ENCODE measurements at regions not wholly inside any gene's neighbourhood (a gene's known extent, or its start where the extent isn't known, plus 50 kb on each side); places are given as distances from the start of the nearest gene placed in this dataset.

GRCh38 chr3:33919312-33920120 lies 121.1 kb downstream of the PDCD6IP start:
- no peak for DNase-seq (ENCODE audit: low read depth in 1 of 2, low spot score in 2 of 2)
- Histone ChIP-seq H3K4me1 (replicated peaks) (no peaks in the 10 kb centered on the region), H3K36me3 (no peaks in the 10 kb centered on the region), H3K27me3 (replicated peaks) (no peaks in the 10 kb centered on the region), H3K4me3 (no peak overlapping the region), H3K27ac (no peak overlapping the region), H3K9me3 (replicated peaks) (no peaks in the 10 kb centered on the region)

- H3K4me1 ChIP-seq (replicated peaks), result no peaks in the 10 kb centered on the region
- no peak overlapping the region for H3K27ac ChIP-seq
- no peak for DNase-seq (ENCODE audit: low read depth in 1 of 2, low spot score in 2 of 2)
- H3K27me3 ChIP-seq (replicated peaks), result no peaks in the 10 kb centered on the region
- no peaks in the 10 kb centered on the region for H3K36me3 ChIP-seq
- no peak overlapping the region for H3K4me3 ChIP-seq
- no peaks in the 10 kb centered on the region for H3K9me3 ChIP-seq (replicated peaks)
These were observed 122.1 kb downstream of the PDCD6IP start for GRCh38 chr3:33920511-33920910.

GRCh38 chr3:33921608-33922007 lies 123.2 kb downstream of the PDCD6IP start:
- Histone ChIP-seq H3K9me3 (replicated peaks) (no peaks in the 10 kb centered on the region), H3K4me1 (replicated peaks) (no peaks in the 10 kb centered on the region), H3K27me3 (replicated peaks) (no peaks in the 10 kb centered on the region), H3K27ac (no peak overlapping the region), H3K36me3 (no peaks in the 10 kb centered on the region), H3K4me3 (no peak overlapping the region)
- no peak for DNase-seq (ENCODE audit: low read depth in 1 of 2, low spot score in 2 of 2)

- Histone ChIP-seq H3K9me3 (replicated peaks) (no peaks in the 10 kb centered on the region), H3K36me3 (no peaks in the 10 kb centered on the region), H3K27ac (no peak overlapping the region), H3K27me3 (replicated peaks) (no peaks in the 10 kb centered on the region), H3K4me3 (no peak overlapping the region), H3K4me1 (replicated peaks) (no peaks in the 10 kb centered on the region)
- DNase-seq (ENCODE audit: low read depth in 1 of 2, low spot score in 2 of 2), result no peak
These were observed 128.7 kb downstream of the PDCD6IP start for GRCh38 chr3:33926998-33927605.

GRCh38 chr3:33929813-33930212 lies 131.4 kb downstream of the PDCD6IP start:
- Histone ChIP-seq H3K27me3 (replicated peaks) (no peaks in the 10 kb centered on the region), H3K9me3 (replicated peaks) (no peaks in the 10 kb centered on the region), H3K36me3 (no peaks in the 10 kb centered on the region), H3K27ac (no peak overlapping the region), H3K4me3 (no peak overlapping the region), H3K4me1 (replicated peaks) (no peaks in the 10 kb centered on the region)
- DNase-seq (ENCODE audit: low read depth in 1 of 2, low spot score in 2 of 2), result no peak

- Histone ChIP-seq H3K27ac (no peak overlapping the region), H3K36me3 (no peaks in the 10 kb centered on the region), H3K27me3 (replicated peaks) (no peaks in the 10 kb centered on the region), H3K4me3 (no peak overlapping the region), H3K9me3 (replicated peaks) (no peaks in the 10 kb centered on the region), H3K4me1 (replicated peaks) (no peaks in the 10 kb centered on the region)
- DNase-seq (ENCODE audit: low read depth in 1 of 2, low spot score in 2 of 2), result no peak
These were observed 133.1 kb downstream of the PDCD6IP start for GRCh38 chr3:33931512-33931911.

- Histone ChIP-seq H3K36me3 (no peaks in the 10 kb centered on the region), H3K27me3 (replicated peaks) (no peaks in the 10 kb centered on the region), H3K27ac (no peak overlapping the region), H3K9me3 (replicated peaks) (no peaks in the 10 kb centered on the region), H3K4me1 (replicated peaks) (no peaks in the 10 kb centered on the region), H3K4me3 (no peak overlapping the region)
- no peak for DNase-seq (ENCODE audit: low read depth in 1 of 2, low spot score in 2 of 2)
These were observed 133.8 kb downstream of the PDCD6IP start for GRCh38 chr3:33932010-33932764.

GRCh38 chr3:33936171-33936920 lies 137.9 kb downstream of the PDCD6IP start:
- Histone ChIP-seq H3K27me3 (replicated peaks) (no peaks in the 10 kb centered on the region), H3K4me1 (replicated peaks) (no peaks in the 10 kb centered on the region), H3K9me3 (replicated peaks) (no peaks in the 10 kb centered on the region), H3K36me3 (no peaks in the 10 kb centered on the region), H3K4me3 (no peak overlapping the region), H3K27ac (no peak overlapping the region)
- no peak for DNase-seq (ENCODE audit: low read depth in 1 of 2, low spot score in 2 of 2)

GRCh38 chr3:33936921-33937525 lies 138.6 kb downstream of the PDCD6IP start:
- no peak for DNase-seq (ENCODE audit: low read depth in 1 of 2, low spot score in 2 of 2)
- no peaks in the 10 kb centered on the region for H3K9me3 ChIP-seq (replicated peaks)

GRCh38 chr3:33937628-33938027 lies 139.2 kb downstream of the PDCD6IP start:
- no peaks in the 10 kb centered on the region for H3K27me3 ChIP-seq (replicated peaks)
- DNase-seq (ENCODE audit: low read depth in 1 of 2, low spot score in 2 of 2), result no peak
- H3K9me3 ChIP-seq (replicated peaks), result no peaks in the 10 kb centered on the region
- no peaks in the 10 kb centered on the region; the same call in 1 of the 2 replicates for H3K4me1 ChIP-seq (replicated peaks)
- no peaks in the 10 kb centered on the region for H3K36me3 ChIP-seq
- no peak overlapping the region for H3K4me3 ChIP-seq
- no peak overlapping the region for H3K27ac ChIP-seq

More at GRCh38 chr3:33936921-33937525, 138.6 kb downstream of the PDCD6IP start:
- Histone ChIP-seq H3K27ac (no peak overlapping the region), H3K36me3 (no peaks in the 10 kb centered on the region), H3K27me3 (replicated peaks) (no peaks in the 10 kb centered on the region), H3K4me1 (replicated peaks) (no peaks in the 10 kb centered on the region), H3K4me3 (no peak overlapping the region)

- no peak overlapping the region for H3K4me3 ChIP-seq
- no peaks in the 10 kb centered on the region for H3K36me3 ChIP-seq
- no peaks in the 10 kb centered on the region for H3K27me3 ChIP-seq (replicated peaks)
- no peak overlapping the region for H3K27ac ChIP-seq
- no peak for DNase-seq (ENCODE audit: low read depth in 1 of 2, low spot score in 2 of 2)
- H3K9me3 ChIP-seq (replicated peaks), result no peaks in the 10 kb centered on the region
- H3K4me1 ChIP-seq (replicated peaks), result no peaks in the 10 kb centered on the region; the same call in 1 of the 2 replicates
These were observed 141.7 kb downstream of the PDCD6IP start for GRCh38 chr3:33940149-33940548.

GRCh38 chr3:33940736-33941135 lies 142.3 kb downstream of the PDCD6IP start:
- no peak overlapping the region for H3K4me3 ChIP-seq
- H3K36me3 ChIP-seq, result no peaks in the 10 kb centered on the region
- no peak overlapping the region for H3K27ac ChIP-seq
- DNase-seq (ENCODE audit: low read depth in 1 of 2, low spot score in 2 of 2), result no peak
- H3K4me1 ChIP-seq (replicated peaks), result no peaks in the 10 kb centered on the region; the same call in 1 of the 2 replicates
- no peaks in the 10 kb centered on the region for H3K27me3 ChIP-seq (replicated peaks)
- H3K9me3 ChIP-seq (replicated peaks), result no peaks in the 10 kb centered on the region

- Histone ChIP-seq H3K9me3 (replicated peaks) (no peaks in the 10 kb centered on the region), H3K27ac (no peak overlapping the region), H3K4me3 (no peak overlapping the region), H3K27me3 (replicated peaks) (no peaks in the 10 kb centered on the region), H3K36me3 (no peaks in the 10 kb centered on the region), H3K4me1 (replicated peaks) (no peaks in the 10 kb centered on the region; the same call in 1 of the 2 replicates)
- DNase-seq (ENCODE audit: low read depth in 1 of 2, low spot score in 2 of 2), result no peak
These were observed 143.4 kb downstream of the PDCD6IP start for GRCh38 chr3:33941804-33942203.
